Gastrocnemius medialis (tissue), 4 donors: ENCODE measurements at regions not wholly inside any gene's neighbourhood (a gene's known extent, or its start where the extent isn't known, plus 50 kb on each side); places are given as distances from the start of the nearest gene placed in this dataset.

Source experiments
- ATAC-seq, 2 donors: fragments of 150-250 bp; one replicate each; pipeline ENCODE4 v1.9.1; 2016
- DNase-seq, 2 donors: peaks; one replicate each; pipeline ENCODE4 v3.0.0-alpha.2; 2019
- H3K27ac ChIP-seq, 4 donors: fragments of 200-600 bp; sonication (generic); 1 replicate in 1 of 4; 2 replicates in 3 of 4; pipeline ENCODE4 v1.5.1; 2016 to 2018; ENCODE audit warnings: mild to moderate bottlenecking in 2 of 4, moderate library complexity in 1 of 4
- H3K27me3 ChIP-seq, 3 donors: fragments of 200-600 bp; sonication (generic) in 2 of 3; 1 replicate in 1 of 3; 2 replicates in 2 of 3; pipeline versions ENCODE4 v1.5.1 to v1.6.0; 2016 to 2019; ENCODE audit warnings: mild to moderate bottlenecking in 1 of 3, moderate library complexity in 1 of 3
- H3K36me3 ChIP-seq, 2 donors: fragments of 200-600 bp; sonication (generic) in 1 of 2; one replicate each; pipeline ENCODE4 v1.5.1; 2017 to 2018
- H3K4me1 ChIP-seq, 2 donors: fragments of 200-600 bp; sonication (generic) in 1 of 2; one replicate each; pipeline ENCODE4 v1.5.1; 2016 to 2017; ENCODE audit warnings: mild to moderate bottlenecking in 2 of 2
- H3K4me3 ChIP-seq, 4 donors: fragments of 200-600 bp; sonication (generic) in 3 of 4; 1 replicate in 1 of 4; 2 replicates in 3 of 4; pipeline ENCODE4 v1.5.1; 2016 to 2019; ENCODE audit warnings: mild to moderate bottlenecking in 2 of 4
- H3K9me3 ChIP-seq, 3 donors: fragments of 200-600 bp; sonication (generic) in 2 of 3; 1 replicate in 1 of 3; 2 replicates in 2 of 3; pipeline ENCODE4 v1.5.1; 2016 to 2019
- CTCF ChIP-seq, 5 experiments: fragments of 450-650 bp in 3 of 5; fragments of 200-600 bp in 2 of 5; sonication (generic) in 2 of 5; IDR thresholded peaks in 4 of 5; conservative IDR thresholded peaks in 1 of 5; 1 replicate in 4 of 5; 2 replicates in 1 of 5; pipeline ENCODE4 v1.5.1; 2016 to 2019; ENCODE audit warnings: antibody characterized with exemption in 5 of 5, mild to moderate bottlenecking in 3 of 5, moderate library complexity in 3 of 5
- POLR2A ChIP-seq, 2 donors: fragments of 450-650 bp; IDR thresholded peaks; one replicate each; pipeline ENCODE4 v1.6.1; 2017; ENCODE audit warnings: antibody characterized with exemption in 2 of 2, mild to moderate bottlenecking in 2 of 2, moderate library complexity in 2 of 2
- in situ Hi-C, 4 donors: fragments of 200-750 bp; cut with MboI; loops; one replicate each; pipeline versions ENCODE4 v1.15.0 to v1.8.0; 2017; ENCODE audit warnings: low sequenced_read_pairs in 4 of 4
- intact Hi-C: fragments of 100-400 bp; cut with DNase I; formaldehyde crosslinking; loops from one replicate; pipeline ENCODE4 v1.15.1; 2023; ENCODE audit warnings: low total_unique reads

DNA sequence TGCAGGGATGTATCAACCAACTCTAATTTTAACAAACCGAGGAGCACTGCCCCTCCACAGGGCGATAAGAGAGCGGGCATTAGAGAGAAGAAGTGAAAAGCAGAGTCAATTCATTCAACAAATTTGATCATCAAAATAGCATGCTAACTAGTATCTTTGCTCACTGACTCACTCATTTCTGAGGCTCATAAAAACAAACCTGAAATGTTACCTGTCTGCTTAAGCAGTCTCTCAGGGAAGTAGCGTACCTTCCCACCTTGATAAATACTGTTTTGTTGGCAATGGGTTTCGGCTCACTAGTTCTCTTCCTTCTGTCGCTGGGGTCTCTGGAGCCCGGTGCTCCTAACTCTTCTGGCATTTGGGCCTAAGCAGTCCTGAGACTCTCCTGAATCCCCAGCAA, 248.8 kb downstream of the IRS1 start:
- no peak for TF ChIP-seq POLR2A (IDR thresholded peaks at IDR 0.05)
- no peak for TF ChIP-seq CTCF (IDR thresholded peaks at IDR 0.05 in 4 of 5, conservative IDR thresholded peaks at IDR 0.05 in 1 of 5)
- ATAC-seq (no peak), DNase-seq (no peak)
- Histone ChIP-seq H3K9me3 (no peaks in the 10 kb centered on the region), H3K27ac (no peak overlapping the region), H3K4me1 (peaks cover 6 to 11% of the 10 kb centered on the region in 2 donors), H3K36me3 (no peaks in the 10 kb centered on the region), H3K4me3 (no peak overlapping the region), H3K27me3 (no peaks in the 10 kb centered on the region)
- in situ Hi-C loops: no loop called here
- intact Hi-C loops: no loop called here

DNA sequence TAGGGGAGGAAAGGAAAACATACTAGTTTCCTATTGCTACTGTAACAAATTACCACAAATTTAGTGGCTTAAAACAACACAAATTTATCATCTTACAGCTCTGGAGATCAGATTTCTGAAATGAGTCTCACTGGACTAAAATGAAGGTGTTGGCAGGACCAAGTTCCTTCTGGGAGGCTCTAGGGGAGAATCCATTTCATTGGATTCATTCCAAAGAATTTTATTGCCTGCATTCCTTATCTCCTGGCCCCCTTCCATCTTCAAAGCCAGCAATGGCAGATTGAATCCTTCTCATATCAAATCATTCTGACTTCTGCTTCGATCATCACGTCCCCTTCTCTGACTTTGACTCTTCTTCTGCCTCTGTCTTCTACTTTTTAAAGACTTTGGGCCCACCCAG, 250.9 kb downstream of the IRS1 start:
- H3K27me3 ChIP-seq: no peaks in the 10 kb centered on the region
- H3K27ac ChIP-seq: no peak overlapping the region
- no peaks in the 10 kb centered on the region for H3K9me3 ChIP-seq
- in situ Hi-C loops: no loop called here
- H3K36me3 ChIP-seq: no peaks in the 10 kb centered on the region
- no peak overlapping the region for H3K4me3 ChIP-seq
- intact Hi-C loops: no loop called here
- H3K4me1 ChIP-seq: peaks cover 6 to 11% of the 10 kb centered on the region in 2 donors
- TF ChIP-seq CTCF (IDR thresholded peaks at IDR 0.05 in 4 of 5, conservative IDR thresholded peaks at IDR 0.05 in 1 of 5): no peak
- TF ChIP-seq POLR2A (IDR thresholded peaks at IDR 0.05): no peak
- no peak for ATAC-seq
- DNase-seq: no peak

- Histone ChIP-seq H3K27ac (no peak overlapping the region), H3K9me3 (no peaks in the 10 kb centered on the region), H3K27me3 (no peaks in the 10 kb centered on the region), H3K36me3 (no peaks in the 10 kb centered on the region), H3K4me3 (no peak overlapping the region), H3K4me1 (peaks cover 6 to 11% of the 10 kb centered on the region in 2 donors)
- DNase-seq (no peak), ATAC-seq (no peak)
- no peak for TF ChIP-seq CTCF (IDR thresholded peaks at IDR 0.05 in 4 of 5, conservative IDR thresholded peaks at IDR 0.05 in 1 of 5)
- no peak for TF ChIP-seq POLR2A (IDR thresholded peaks at IDR 0.05)
- intact Hi-C loops: no loop called here
- in situ Hi-C loops: no loop called here
Measured at GRCh38 chr2:226544596-226545210, 254.9 kb downstream of the IRS1 start.

DNA sequence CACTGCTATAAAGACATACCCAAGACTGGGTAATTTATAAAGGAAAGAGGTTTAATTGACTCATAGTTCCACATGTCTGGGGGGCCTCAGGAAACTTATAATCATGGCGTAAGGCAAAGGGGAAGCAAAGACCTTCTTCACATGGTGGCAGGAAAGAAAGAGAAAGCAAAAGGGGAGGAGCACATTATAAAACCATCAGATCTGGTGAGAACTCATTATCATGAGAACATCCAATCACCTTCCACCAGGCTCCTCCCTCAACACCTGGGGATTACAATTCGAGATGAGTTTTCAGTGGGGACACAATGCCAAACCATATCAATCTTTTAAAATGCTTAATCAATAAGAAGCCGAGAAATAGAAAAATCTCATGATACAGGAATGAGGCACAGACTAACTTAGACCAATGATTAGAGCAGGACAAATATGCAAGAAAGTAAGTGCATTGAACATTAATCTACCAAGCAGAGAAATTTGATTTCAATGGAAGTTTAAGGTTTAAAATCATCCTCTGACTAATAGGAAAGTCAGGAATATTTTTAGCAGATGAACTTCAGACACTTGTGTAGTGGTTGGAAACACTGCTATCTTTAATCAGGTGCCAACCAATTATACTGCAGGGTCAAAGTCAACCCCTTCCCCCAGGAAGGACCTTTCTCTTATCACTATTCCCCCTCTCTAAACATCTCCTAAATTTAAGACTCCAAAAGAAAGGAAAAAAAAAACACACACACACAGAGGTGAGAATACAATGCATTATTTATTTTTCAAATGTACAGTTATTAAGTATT, 259.2 kb downstream of the IRS1 start:
- H3K27ac ChIP-seq: no peak overlapping the region
- H3K4me1 ChIP-seq: no peaks in the 10 kb centered on the region
- TF ChIP-seq POLR2A (IDR thresholded peaks at IDR 0.05) (no peak), CTCF (IDR thresholded peaks at IDR 0.05 in 4 of 5, conservative IDR thresholded peaks at IDR 0.05 in 1 of 5) (no peak)
- ATAC-seq (no peak), DNase-seq (no peak)
- no peaks in the 10 kb centered on the region for H3K27me3 ChIP-seq
- no peaks in the 10 kb centered on the region for H3K9me3 ChIP-seq
- intact Hi-C loops (no loop called here), in situ Hi-C loops (no loop called here)
- no peaks in the 10 kb centered on the region for H3K36me3 ChIP-seq
- H3K4me3 ChIP-seq: no peak overlapping the region
